K562 (cell line): ENCODE measurements at regions not wholly inside any gene's neighbourhood (a gene's known extent, or its start where the extent isn't known, plus 50 kb on each side); places are given as distances from the start of the nearest gene placed in this dataset.

Experiments
- ATAC-seq: fragments of 200-7000 bp; cut with Tn5 transposase; 3 replicates; pipeline ENCODE4 v1.9.1; 2020; ENCODE audit warnings: moderate library complexity
- BruUV-seq: library from RNA; stranded (reverse); fragments of 400-500 nt; replicated peaks from 2 replicates; lab custom pipeline; 2021; lab: Mats Ljungman, UMichigan
- CTCF ChIA-PET: fragments of 300-600 bp; formaldehyde crosslinking; extraction: SDS; loops from one replicate; lab custom pipeline; 2021; ENCODE audit warnings: low intra/inter-chr PET ratio; lab: Yijun Ruan, JAX
- POLR2A ChIA-PET: fragments of 300-600, 350-650 bp; sonication (Branson Sonifier 250); formaldehyde crosslinking; extraction: SDS; loops from one replicate; lab custom pipeline; 2021; ENCODE audit warnings: antibody characterized with exemption, inconsistent platforms; lab: Yijun Ruan, JAX
- DNase-seq, 4 experiments: peaks; one replicate each; pipeline versions ENCODE4 v3.0.0 to v3.0.0-alpha.2; 2011 to 2018; ENCODE audit warnings: low spot score in 3 of 4, mixed read lengths in 3 of 4; ENCODE audit errors: extremely low read depth in 1 of 4
- FAIRE-seq: peaks from 2 replicates; lab custom pipeline; 2011; peaks lifted over from hg19 to GRCh38; lab: Jason Lieb, UNC
- H2AFZ ChIP-seq: 2 replicates; pipeline ENCODE4 v1.6.0; 2011; ENCODE audit warnings: low read depth, low read length, control low read depth, inconsistent platforms
- H3K27ac ChIP-seq: fragments of 200-600 bp; 3 replicates; pipeline ENCODE4 v1.8.0; 2011; ENCODE audit warnings: low read depth, mild to moderate bottlenecking, control low read depth, inconsistent platforms, low read length, moderate library complexity, mixed read lengths; ENCODE audit errors: extremely low read depth
- H3K27me3 ChIP-seq, 2 experiments: fragments of 300-600 bp in 1 of 2; 2 replicates in 1 of 2; 3 replicates in 1 of 2; pipeline versions ENCODE4 v1.6.0 to v1.8.0; 2011; ENCODE audit warnings: inconsistent platforms in 2 of 2, low read length in 2 of 2, mild to moderate bottlenecking in 1 of 2, mixed read lengths in 1 of 2, moderate library complexity in 1 of 2; ENCODE audit not compliant: control insufficient read depth in 2 of 2, insufficient read depth in 2 of 2
- H3K36me3 ChIP-seq: fragments of 300-600 bp; 3 replicates; pipeline ENCODE4 v1.8.0; 2011; ENCODE audit warnings: mild to moderate bottlenecking, low read length, inconsistent platforms; ENCODE audit not compliant: control insufficient read depth, insufficient read depth
- H3K4me1 ChIP-seq, 2 experiments: fragments of 200-600 bp in 1 of 2; replicated peaks in 1 of 2; 2 replicates in 1 of 2; 3 replicates in 1 of 2; pipeline versions ENCODE4 v1.5.1 to v1.8.0; 2011; ENCODE audit warnings: inconsistent platforms in 2 of 2, low read length in 2 of 2, mild to moderate bottlenecking in 1 of 2, mixed read lengths in 1 of 2, moderate library complexity in 1 of 2; ENCODE audit not compliant: control insufficient read depth in 2 of 2, insufficient read depth in 2 of 2
- H3K4me2 ChIP-seq: 2 replicates; pipeline ENCODE4 v1.6.1; 2011; ENCODE audit warnings: low read length, control low read depth, inconsistent platforms, mixed read lengths; ENCODE audit not compliant: insufficient read depth
- H3K4me3 ChIP-seq: fragments of 200-600 bp; sonication (generic), shearing (Covaris generic); 2 replicates; pipeline ENCODE4 v1.5.1; 2016; ENCODE audit warnings: control low read depth, inconsistent platforms
- H3K79me2 ChIP-seq: fragments of 200-600 bp; 3 replicates; pipeline ENCODE4 v1.8.0; 2011; ENCODE audit warnings: low read length, inconsistent platforms; ENCODE audit not compliant: control insufficient read depth, insufficient read depth
- H3K9ac ChIP-seq, 2 experiments: 2 replicates each; pipeline versions ENCODE4 v1.6.0 to v1.6.1; 2011; ENCODE audit warnings: low read depth in 2 of 2, low read length in 2 of 2, control low read depth in 1 of 2, inconsistent platforms in 1 of 2, mild to moderate bottlenecking in 1 of 2, mixed read lengths in 1 of 2; ENCODE audit not compliant: insufficient read depth in 1 of 2
- H3K9me1 ChIP-seq: one replicate; pipeline ENCODE4 v1.6.0; 2011; ENCODE audit warnings: inconsistent platforms, mild to moderate bottlenecking, low read length, moderate library complexity; ENCODE audit not compliant: control insufficient read depth, insufficient read depth
- H3K9me3 ChIP-seq: replicated peaks from 2 replicates; pipeline ENCODE4 v1.5.1; 2011; ENCODE audit warnings: low read depth, low read length, inconsistent platforms; ENCODE audit not compliant: control insufficient read depth, insufficient read depth
- H4K20me1 ChIP-seq: replicated peaks from 2 replicates; pipeline ENCODE4 v1.6.1; 2011; ENCODE audit warnings: low read length, inconsistent platforms, mixed read lengths; ENCODE audit not compliant: control insufficient read depth, insufficient read depth
- FIP1L1 ChIP-seq: fragments of 200-400 bp; formaldehyde crosslinking; IDR thresholded peaks from 2 replicates; pipeline ENCODE4 v1.6.1; 2018; ENCODE audit warnings: mild to moderate bottlenecking, low read depth, low read length; ENCODE audit not compliant: poor library complexity, severe bottlenecking
- PCBP1 ChIP-seq: fragments of 200-400 bp; formaldehyde crosslinking; IDR thresholded peaks from 2 replicates; pipeline ENCODE4 v1.6.1; 2018; ENCODE audit warnings: mild to moderate bottlenecking, low read depth, low read length; ENCODE audit not compliant: poor library complexity, severe bottlenecking
- SMARCA5 ChIP-seq: fragments of 450-650 bp; IDR thresholded peaks from 2 replicates; pipeline ENCODE4 v1.6.1; 2016
- TSC22D4 ChIP-seq: fragments of 450-650 bp; IDR thresholded peaks from 2 replicates; pipeline ENCODE4 v1.6.1; 2016; ENCODE audit warnings: missing genetic modification characterization, missing biosample characterization, control low read depth
- VEZF1 ChIP-seq: fragments of 200-800 bp; sonication (Bioruptor generic); IDR thresholded peaks from 2 replicates; pipeline ENCODE4 v1.6.1; 2017; ENCODE audit warnings: missing genetic modification characterization, missing compliant biosample characterization
- ZNF24 ChIP-seq: fragments of 450-650 bp; IDR thresholded peaks from 2 replicates; pipeline ENCODE4 v1.6.1; 2016
- ZNF584 ChIP-seq: fragments of 200-800 bp; sonication (Bioruptor generic); IDR thresholded peaks from 2 replicates; pipeline ENCODE4 v1.6.1; 2016; ENCODE audit warnings: low read depth, mild to moderate bottlenecking, missing genetic modification characterization, missing compliant biosample characterization
- WGBS: fragments of 100-300 bp; shearing (Covaris generic); methylation state at CpG from one replicate; pipeline ENCODE4 v1.1.6; 2016; ENCODE audit warnings: low coverage, mixed read lengths; ENCODE audit not compliant: insufficient coverage; ENCODE audit errors: missing lambda C conversion rate; 5-methylcytosine and 5-hydroxymethylcytosine counted together
- in situ Hi-C: fragments of 300-500 bp; cut with MboI; formaldehyde crosslinking; loops from 4 replicates; pipeline ENCODE4 v1.15.0; 2018; ENCODE audit warnings: inconsistent platforms, mixed read lengths
- intact Hi-C: fragments of 100-400 bp; cut with micrococcal nuclease; formaldehyde crosslinking; loops from 2 replicates; pipeline ENCODE4 v1.14.2; 2022

GRCh38 chr14:66078006-66078405 is 408.2 kb upstream of the CCDC196 start:
- no peak for ATAC-seq
- no peaks in the 10 kb centered on the region for H3K9me3 ChIP-seq
- H2AFZ ChIP-seq, result no peak overlapping the region
- no peak overlapping the region for H3K9ac ChIP-seq
- peaks cover 0 to 8% of the 10 kb centered on the region in 2 experiments; a peak in 1 of 5 replicates for H3K27me3 ChIP-seq
- DNase-seq, result no peak
- TF ChIP-seq VEZF1 (CRISPR knock-in tag) (no peak), SMARCA5 (no peak), PCBP1 (no peak), ZNF24 (no peak), ZNF584 (CRISPR knock-in tag) (no peak), TSC22D4 (tag) (no peak), FIP1L1 (no peak)
- TF ChIP-seq, all 486 proteins: peak for 0
- FAIRE-seq, result no peak
- no TSS peak for BruUV-seq
- no peaks in the 10 kb centered on the region for H3K79me2 ChIP-seq
- H3K36me3 ChIP-seq, result no peaks in the 10 kb centered on the region
- no peaks in the 10 kb centered on the region for H3K4me1 ChIP-seq
- POLR2A ChIA-PET, result no interaction called here
- 0% methylated on average over 3 of the region's 5 CpGs for WGBS
- intact Hi-C loops, result loop anchor here (10.0 kb wide), 1 partner anchor 913 kb away; no protein-coding TSS in a partner anchor
- no peak overlapping the region for H3K4me2 ChIP-seq
- no peaks in the 10 kb centered on the region for H3K9me1 ChIP-seq
- no peaks in the 10 kb centered on the region for H4K20me1 ChIP-seq
- CTCF ChIA-PET, result no interaction called here
- H3K4me3 ChIP-seq, result no peak overlapping the region
- H3K27ac ChIP-seq, result no peak overlapping the region
- in situ Hi-C loops, result no loop called here
